ENCODE measurements at regions not wholly inside any gene's neighbourhood (a gene's known extent, or its start where the extent isn't known, plus 50 kb on each side); places are given as distances from the start of the nearest gene placed in this dataset.

DNA sequence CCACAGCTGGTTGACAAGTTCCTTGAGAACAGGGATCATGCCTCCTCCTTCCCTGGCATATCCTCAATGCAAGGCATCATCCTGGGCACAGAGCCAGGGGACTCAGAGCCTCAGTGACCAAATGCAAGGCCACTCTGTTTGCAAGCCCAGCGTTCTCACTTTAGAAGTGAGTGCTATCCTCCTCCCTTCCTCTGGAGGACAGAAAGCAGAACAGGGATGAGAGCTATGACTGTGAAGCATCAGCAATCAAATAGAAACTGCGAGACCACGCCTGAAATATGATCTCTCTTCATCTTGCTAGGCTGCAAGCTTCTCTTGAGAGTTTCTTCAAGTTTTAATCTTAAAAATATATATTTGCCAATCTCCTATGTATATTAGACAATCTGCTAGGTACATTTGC, 119.8 kb downstream of the LRATD1 start:
- TF ChIP-seq MXI1 (IDR thresholded peaks at IDR 0.05; ENCODE audit: low read depth, low read length) (no peak), CTCF (IDR thresholded peaks at IDR 0.05) (no peak), REST (IDR thresholded peaks at IDR 0.05; ENCODE audit: low read depth, low read length) (no peak), POLR2AphosphoS5 (IDR thresholded peaks at IDR 0.05; ENCODE audit: low read depth, low read length) (no peak), JUND (IDR thresholded peaks at IDR 0.05) (no peak), EP300 (IDR thresholded peaks at IDR 0.05; ENCODE audit: borderline replicate concordance in 1 of 2, low read depth in 1 of 2, low read length in 1 of 2) (no peak), TCF12 (IDR thresholded peaks at IDR 0.05) (no peak), TAF1 (IDR thresholded peaks at IDR 0.05; ENCODE audit: borderline replicate concordance, low read depth, low read length) (no peak), FOXM1 (IDR thresholded peaks at IDR 0.05; ENCODE audit: low read depth) (no peak), TEAD4 (IDR thresholded peaks at IDR 0.05; ENCODE audit: borderline replicate concordance, insufficient read depth) (no peak), RXRA (IDR thresholded peaks at IDR 0.05; ENCODE audit: borderline replicate concordance, low read depth) (no peak)
- TF ChIP-seq, protein P1, sequence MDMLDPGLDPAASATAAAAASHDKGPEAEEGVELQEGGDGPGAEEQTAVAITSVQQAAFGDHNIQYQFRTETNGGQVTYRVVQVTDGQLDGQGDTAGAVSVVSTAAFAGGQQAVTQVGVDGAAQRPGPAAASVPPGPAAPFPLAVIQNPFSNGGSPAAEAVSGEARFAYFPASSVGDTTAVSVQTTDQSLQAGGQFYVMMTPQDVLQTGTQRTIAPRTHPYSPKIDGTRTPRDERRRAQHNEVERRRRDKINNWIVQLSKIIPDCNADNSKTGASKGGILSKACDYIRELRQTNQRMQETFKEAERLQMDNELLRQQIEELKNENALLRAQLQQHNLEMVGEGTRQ (IDR thresholded peaks at IDR 0.05; ENCODE audit: borderline replicate concordance, low read depth, low read length), result no peak
- TF ChIP-seq, protein P2, sequence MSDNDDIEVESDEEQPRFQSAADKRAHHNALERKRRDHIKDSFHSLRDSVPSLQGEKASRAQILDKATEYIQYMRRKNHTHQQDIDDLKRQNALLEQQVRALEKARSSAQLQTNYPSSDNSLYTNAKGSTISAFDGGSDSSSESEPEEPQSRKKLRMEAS (IDR thresholded peaks at IDR 0.05; ENCODE audit: low read depth), result no peak

All from SK-N-SH (cell line).